ENCODE measurements at regions not wholly inside any gene's neighbourhood (a gene's known extent, or its start where the extent isn't known, plus 50 kb on each side); places are given as distances from the start of the nearest gene placed in this dataset.
"Not testable (repeated sequence)": the region's sequence is repeated elsewhere in the genome, so short reads cannot be mapped to it uniquely, and the experiment has no call there.

GRCh38 chr1:188769936-188770335, 1707.7 kb downstream of the BRINP3 start:
- Histone ChIP-seq H3K9ac (ENCODE audit: low read length) (no peak overlapping the region), H3K27me3 (ENCODE audit: low read depth, low read length) (no peaks in the 10 kb centered on the region), H3K4me2 (ENCODE audit: low read length) (no peak overlapping the region), H3K36me3 (replicated peaks; ENCODE audit: low read depth, low read length) (no peaks in the 10 kb centered on the region), H3K4me3 (ENCODE audit: low read length) (no peak overlapping the region), H2AFZ (ENCODE audit: low read depth, low read length) (no peak overlapping the region), H4K20me1 (ENCODE audit: insufficient read depth, low read length) (no peaks in the 10 kb centered on the region), H3K9me3 (ENCODE audit: insufficient read depth, low read length) (no peaks in the 10 kb centered on the region), H3K79me2 (ENCODE audit: low read length) (no peaks in the 10 kb centered on the region), H3K4me1 (ENCODE audit: low read length) (no peaks in the 10 kb centered on the region), H3K27ac (ENCODE audit: low read length) (no peak overlapping the region)
- TF ChIP-seq CTCF (IDR thresholded peaks at IDR 0.05; ENCODE audit: low read depth, low read length) (no peak), EZH2phosphoT487 (IDR thresholded peaks at IDR 0.05; ENCODE audit: low read depth) (no peak)

DNA sequence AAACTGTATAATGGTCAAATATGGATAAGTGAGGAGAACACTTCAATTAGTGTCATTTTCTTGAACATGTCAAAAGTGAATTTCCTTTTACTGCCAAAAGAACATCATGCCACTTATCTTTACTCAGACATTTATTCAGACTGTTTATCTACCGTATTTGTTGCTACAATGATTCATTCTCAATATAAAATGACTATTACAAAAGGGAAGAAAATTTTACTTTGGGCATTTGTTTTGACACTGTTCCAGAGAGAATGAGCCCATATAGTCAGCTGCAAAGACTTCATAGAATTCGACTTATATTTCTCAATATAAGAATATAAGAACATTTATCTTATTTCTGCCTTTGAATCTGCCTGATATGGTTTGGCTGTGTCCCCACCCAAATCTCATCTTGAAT, 1699.1 kb downstream of the BRINP3 start:
- no peak overlapping the region for H3K4me3 ChIP-seq (ENCODE audit: low read length)
- no peaks in the 10 kb centered on the region for H3K27me3 ChIP-seq (ENCODE audit: low read depth, low read length)
- H3K4me2 ChIP-seq (ENCODE audit: low read length), result no peak overlapping the region
- no peak overlapping the region for H2AFZ ChIP-seq (ENCODE audit: low read depth, low read length)
- H3K27ac ChIP-seq (ENCODE audit: low read length), result no peak overlapping the region
- H3K9me3 ChIP-seq (ENCODE audit: insufficient read depth, low read length), result no peaks in the 10 kb centered on the region
- no peak for TF ChIP-seq EZH2phosphoT487 (IDR thresholded peaks at IDR 0.05; ENCODE audit: low read depth)
- TF ChIP-seq CTCF (IDR thresholded peaks at IDR 0.05; ENCODE audit: low read depth, low read length), result no peak
- H3K36me3 ChIP-seq (replicated peaks; ENCODE audit: low read depth, low read length), result no peaks in the 10 kb centered on the region
- no peaks in the 10 kb centered on the region for H3K79me2 ChIP-seq (ENCODE audit: low read length)
- no peaks in the 10 kb centered on the region for H4K20me1 ChIP-seq (ENCODE audit: insufficient read depth, low read length)
- no peak overlapping the region for H3K9ac ChIP-seq (ENCODE audit: low read length)
- no peaks in the 10 kb centered on the region for H3K4me1 ChIP-seq (ENCODE audit: low read length)

- Histone ChIP-seq H3K27me3 (ENCODE audit: low read depth, low read length) (no peaks in the 10 kb centered on the region), H2AFZ (ENCODE audit: low read depth, low read length) (peak overlapping the region; percentile 78), H3K9me3 (ENCODE audit: insufficient read depth, low read length) (no peaks in the 10 kb centered on the region), H3K9ac (ENCODE audit: low read length) (no peak overlapping the region), H3K4me1 (ENCODE audit: low read length) (no peaks in the 10 kb centered on the region), H3K27ac (ENCODE audit: low read length) (no peak overlapping the region), H3K79me2 (ENCODE audit: low read length) (no peaks in the 10 kb centered on the region), H4K20me1 (ENCODE audit: insufficient read depth, low read length) (no peaks in the 10 kb centered on the region), H3K36me3 (replicated peaks; ENCODE audit: low read depth, low read length) (no peaks in the 10 kb centered on the region), H3K4me2 (ENCODE audit: low read length) (peak overlapping the region; percentile 33; the same call in 1 of the 2 replicates), H3K4me3 (ENCODE audit: low read length) (peak overlapping the region; percentile 9; the same call in 1 of the 2 replicates)
- TF ChIP-seq CTCF (IDR thresholded peaks at IDR 0.05; ENCODE audit: low read depth, low read length), result peak; percentile 90
- TF ChIP-seq EZH2phosphoT487 (IDR thresholded peaks at IDR 0.05; ENCODE audit: low read depth), result no peak
Measured at GRCh38 chr1:188782220-188782841, 1695.3 kb downstream of the BRINP3 start.

DNA sequence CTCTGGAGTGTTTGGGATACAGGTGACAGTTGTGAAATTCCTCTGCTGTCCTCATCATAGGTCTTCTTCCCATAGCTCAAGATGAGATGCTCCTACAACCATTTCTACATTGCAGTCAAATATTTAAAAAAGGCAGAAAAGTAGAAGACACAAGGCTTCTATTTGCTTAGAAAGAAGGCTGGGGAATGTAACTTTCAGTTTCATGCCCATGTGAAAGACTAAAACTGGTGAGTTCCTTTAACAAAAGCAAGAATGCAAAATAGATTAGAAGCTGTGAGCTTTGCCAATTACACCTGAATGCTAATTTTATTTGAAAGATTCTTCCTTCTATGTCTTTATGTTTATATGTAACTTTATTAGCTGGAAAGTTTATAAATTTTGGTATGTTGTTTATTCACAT, 1682.7 kb downstream of the BRINP3 start:
- TF ChIP-seq EZH2phosphoT487 (IDR thresholded peaks at IDR 0.05; ENCODE audit: low read depth) (no peak), CTCF (IDR thresholded peaks at IDR 0.05; ENCODE audit: low read depth, low read length) (no peak)

DNA sequence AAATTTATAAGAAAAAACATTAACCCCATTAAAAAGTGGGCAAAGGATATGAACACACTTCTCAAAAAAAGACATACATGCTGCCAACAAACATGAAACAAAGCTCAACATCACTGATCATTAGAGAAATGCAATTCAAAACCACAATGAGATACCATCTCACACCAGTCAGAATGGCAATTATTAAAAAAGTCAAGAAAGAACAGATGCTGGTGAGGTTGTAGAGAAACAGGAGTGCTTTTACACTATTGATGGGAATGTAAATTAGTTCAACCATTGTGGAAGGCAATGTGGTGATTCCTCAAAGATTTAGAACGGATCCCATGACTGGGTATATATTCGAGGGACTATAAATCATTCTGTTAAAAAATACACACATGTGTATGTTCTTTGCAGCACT, 1665.5 kb downstream of the BRINP3 start:
- not testable (repeated sequence) for H2AFZ ChIP-seq (ENCODE audit: low read depth, low read length); H3K36me3 ChIP-seq (replicated peaks; ENCODE audit: low read depth, low read length); H3K4me3 ChIP-seq (ENCODE audit: low read length); H3K79me2 ChIP-seq (ENCODE audit: low read length); H3K9me3 ChIP-seq (ENCODE audit: insufficient read depth, low read length); H3K4me2 ChIP-seq (ENCODE audit: low read length); H4K20me1 ChIP-seq (ENCODE audit: insufficient read depth, low read length); H3K27me3 ChIP-seq (ENCODE audit: low read depth, low read length); H3K27ac ChIP-seq (ENCODE audit: low read length); H3K4me1 ChIP-seq (ENCODE audit: low read length); H3K9ac ChIP-seq (ENCODE audit: low read length)

More for the DNA sequence above, 1682.7 kb downstream of the BRINP3 start:
- H3K27ac ChIP-seq (ENCODE audit: low read length), result no peak overlapping the region
- H3K27me3 ChIP-seq (ENCODE audit: low read depth, low read length), result no peaks in the 10 kb centered on the region
- H4K20me1 ChIP-seq (ENCODE audit: insufficient read depth, low read length), result no peaks in the 10 kb centered on the region
- no peak overlapping the region for H3K9ac ChIP-seq (ENCODE audit: low read length)
- H3K4me2 ChIP-seq (ENCODE audit: low read length), result no peak overlapping the region
- no peaks in the 10 kb centered on the region for H3K79me2 ChIP-seq (ENCODE audit: low read length)
- peaks cover 11% of the 10 kb centered on the region; the same call in 1 of the 2 replicates for H3K4me1 ChIP-seq (ENCODE audit: low read length)
- no peaks in the 10 kb centered on the region for H3K36me3 ChIP-seq (replicated peaks; ENCODE audit: low read depth, low read length)
- no peaks in the 10 kb centered on the region for H3K9me3 ChIP-seq (ENCODE audit: insufficient read depth, low read length)
- no peak overlapping the region for H2AFZ ChIP-seq (ENCODE audit: low read depth, low read length)
- H3K4me3 ChIP-seq (ENCODE audit: low read length), result no peak overlapping the region

DNA sequence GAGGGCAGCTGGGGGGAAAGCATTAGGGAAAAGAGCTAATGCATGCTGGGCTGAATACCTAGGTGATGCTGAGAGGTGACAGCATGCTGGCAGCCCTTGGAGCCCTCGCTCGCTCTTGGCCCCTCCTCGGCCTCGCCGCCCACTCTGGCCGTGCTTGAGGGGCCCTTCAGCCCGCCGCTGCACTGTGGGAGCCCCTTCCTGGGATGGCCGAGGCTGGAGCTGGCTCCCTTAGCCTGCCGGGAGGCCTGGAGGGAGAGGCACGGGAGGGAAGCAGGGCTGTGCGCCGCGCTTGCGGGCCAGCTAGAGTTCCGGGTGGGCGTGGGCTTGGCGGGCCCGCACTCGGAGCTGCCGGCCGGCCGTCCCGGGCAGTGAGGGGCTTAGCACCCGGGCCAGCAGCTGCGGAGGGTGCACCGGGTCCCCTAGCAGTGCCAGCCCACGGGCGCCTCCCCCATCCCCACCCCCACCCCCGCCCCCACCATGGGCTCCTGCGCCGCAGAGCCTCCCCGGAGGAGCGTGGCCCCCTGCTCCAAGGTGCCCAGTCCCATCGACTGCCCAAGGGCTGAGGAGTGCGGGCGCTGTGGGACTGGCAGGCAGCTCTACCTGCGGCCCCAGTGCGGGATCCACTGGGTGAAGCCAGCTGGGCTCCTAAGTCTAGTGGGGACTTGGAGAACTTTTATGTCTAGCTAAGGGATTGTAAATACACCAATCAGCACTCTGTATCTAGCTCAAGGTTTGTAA, 1664.7 kb downstream of the BRINP3 start:
- not testable (repeated sequence) for H3K4me2 ChIP-seq (ENCODE audit: low read length); H3K27me3 ChIP-seq (ENCODE audit: low read depth, low read length); H3K4me3 ChIP-seq (ENCODE audit: low read length); H3K9ac ChIP-seq (ENCODE audit: low read length); H3K79me2 ChIP-seq (ENCODE audit: low read length); H3K4me1 ChIP-seq (ENCODE audit: low read length); H4K20me1 ChIP-seq (ENCODE audit: insufficient read depth, low read length); H3K27ac ChIP-seq (ENCODE audit: low read length); H3K36me3 ChIP-seq (replicated peaks; ENCODE audit: low read depth, low read length); H3K9me3 ChIP-seq (ENCODE audit: insufficient read depth, low read length); H2AFZ ChIP-seq (ENCODE audit: low read depth, low read length)

Measured in OCI-LY3 (cell line).